CD4-positive, alpha-beta T cell (primary cell): ENCODE measurements at regions not wholly inside any gene's neighbourhood (a gene's known extent, or its start where the extent isn't known, plus 50 kb on each side); places are given as distances from the start of the nearest gene placed in this dataset.
"Not testable (repeated sequence)": the region's sequence is repeated elsewhere in the genome, so short reads cannot be mapped to it uniquely, and the experiment has no call there.

Source experiments
- ATAC-seq: fragments of 200-7000 bp; cut with Tn5 transposase; one replicate; pipeline ENCODE4 v1.10.0; 2022; ENCODE audit warnings: mild to moderate bottlenecking; ENCODE audit not compliant: poor library complexity
- CTCF ChIA-PET: fragments of 350-600 bp; sonication (Branson Sonifier 250); formaldehyde crosslinking; loops from one replicate; lab custom pipeline; 2021; ENCODE audit warnings: antibody characterized with exemption, inconsistent platforms; lab: Charles Lee
- POLR2A ChIA-PET: fragments of 350-600 bp; sonication (Branson Sonifier 250); formaldehyde crosslinking; loops from one replicate; lab custom pipeline; 2021; ENCODE audit warnings: antibody characterized with exemption, inconsistent platforms; lab: Charles Lee
- DNase-seq, 14 experiments: peaks; one replicate each; pipeline ENCODE4 v3.0.0-alpha.2; 2013 to 2020; ENCODE audit warnings: mixed read lengths in 2 of 14
- H3K27ac ChIP-seq, 2 donors: one replicate each; pipeline versions ENCODE4 v1.5.1 to v1.7.0; 2013; ENCODE audit warnings: low read length in 2 of 2, low read depth in 1 of 2, mild to moderate bottlenecking in 1 of 2
- H3K27me3 ChIP-seq, 2 experiments: 1 replicate in 1 of 2; 2 replicates in 1 of 2; pipeline versions ENCODE4 v1.6.1 to v1.7.0; 2013; ENCODE audit warnings: low read length in 2 of 2, control low read depth in 1 of 2, mild to moderate bottlenecking in 1 of 2, moderate library complexity in 1 of 2; ENCODE audit not compliant: insufficient read depth in 2 of 2, control insufficient read depth in 1 of 2
- H3K36me3 ChIP-seq: one replicate; pipeline ENCODE4 v1.6.1; 2013; ENCODE audit warnings: low read length, control low read depth; ENCODE audit not compliant: insufficient read depth
- H3K4me1 ChIP-seq: one replicate; pipeline ENCODE4 v1.6.1; 2013; ENCODE audit warnings: low read length, control low read depth; ENCODE audit not compliant: insufficient read depth
- H3K4me3 ChIP-seq: one replicate; pipeline ENCODE4 v1.5.1; 2013; ENCODE audit warnings: mild to moderate bottlenecking, low read length, moderate library complexity
- H3K9me3 ChIP-seq, 2 experiments: 1 replicate in 1 of 2; 2 replicates in 1 of 2; pipeline versions ENCODE4 v1.6.1 to v1.7.0; 2013; ENCODE audit warnings: low read length in 2 of 2, mild to moderate bottlenecking in 2 of 2, control low read depth in 1 of 2, moderate library complexity in 1 of 2; ENCODE audit not compliant: control insufficient read depth in 1 of 2, insufficient read depth in 1 of 2
- H3K27ac Mint-ChIP-seq: one replicate; pipeline ENCODE4 v1.8.0; 2020; ENCODE audit warnings: mixed read lengths
- H3K27me3 Mint-ChIP-seq: one replicate; pipeline ENCODE4 v1.8.0; 2021; ENCODE audit warnings: mixed read lengths
- H3K36me3 Mint-ChIP-seq: one replicate; pipeline ENCODE4 v1.8.0; 2021; ENCODE audit warnings: low read depth, mixed read lengths
- H3K4me1 Mint-ChIP-seq: one replicate; pipeline ENCODE4 v1.8.0; 2021; ENCODE audit warnings: low read depth, mixed read lengths
- H3K4me3 Mint-ChIP-seq: one replicate; pipeline ENCODE4 v1.8.0; 2020; ENCODE audit warnings: mild to moderate bottlenecking, mixed read lengths
- H3K9me3 Mint-ChIP-seq: one replicate; pipeline ENCODE4 v1.8.0; 2020; ENCODE audit warnings: mixed read lengths
- intact Hi-C, 2 experiments: fragments of 100-400 bp; cut with DNase I in 1 of 2; cut with micrococcal nuclease in 1 of 2; formaldehyde crosslinking; loops; one replicate each; pipeline versions ENCODE4 v1.15.1 to v1.9.0; 2023 to 2025; cut with DNase I, micrococcal nuclease
- TF ChIP-seq, protein P1 (sequence below): fragments of 200-600 bp; IDR thresholded peaks from one replicate; pipeline ENCODE4 v1.8.0; 2022; ENCODE audit warnings: antibody characterized with exemption, mild to moderate bottlenecking

GRCh38 chr6:112957536-112957916, 610.4 kb downstream of the RFPL4B start:
- H3K9me3 Mint-ChIP-seq, result peaks cover 7% of the 10 kb centered on the region
- DNase-seq (no peak), ATAC-seq (no peak)
- CTCF ChIA-PET, result no interaction called here
- no peak overlapping the region for H3K27ac ChIP-seq
- H3K4me3 ChIP-seq, result no peak overlapping the region
- H3K27me3 ChIP-seq, result no peaks in the 10 kb centered on the region
- no peaks in the 10 kb centered on the region for H3K36me3 ChIP-seq
- TF ChIP-seq, protein P1, sequence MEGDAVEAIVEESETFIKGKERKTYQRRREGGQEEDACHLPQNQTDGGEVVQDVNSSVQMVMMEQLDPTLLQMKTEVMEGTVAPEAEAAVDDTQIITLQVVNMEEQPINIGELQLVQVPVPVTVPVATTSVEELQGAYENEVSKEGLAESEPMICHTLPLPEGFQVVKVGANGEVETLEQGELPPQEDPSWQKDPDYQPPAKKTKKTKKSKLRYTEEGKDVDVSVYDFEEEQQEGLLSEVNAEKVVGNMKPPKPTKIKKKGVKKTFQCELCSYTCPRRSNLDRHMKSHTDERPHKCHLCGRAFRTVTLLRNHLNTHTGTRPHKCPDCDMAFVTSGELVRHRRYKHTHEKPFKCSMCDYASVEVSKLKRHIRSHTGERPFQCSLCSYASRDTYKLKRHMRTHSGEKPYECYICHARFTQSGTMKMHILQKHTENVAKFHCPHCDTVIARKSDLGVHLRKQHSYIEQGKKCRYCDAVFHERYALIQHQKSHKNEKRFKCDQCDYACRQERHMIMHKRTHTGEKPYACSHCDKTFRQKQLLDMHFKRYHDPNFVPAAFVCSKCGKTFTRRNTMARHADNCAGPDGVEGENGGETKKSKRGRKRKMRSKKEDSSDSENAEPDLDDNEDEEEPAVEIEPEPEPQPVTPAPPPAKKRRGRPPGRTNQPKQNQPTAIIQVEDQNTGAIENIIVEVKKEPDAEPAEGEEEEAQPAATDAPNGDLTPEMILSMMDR, result no peak
- no peak overlapping the region for H3K27ac Mint-ChIP-seq
- POLR2A ChIA-PET, result no interaction called here
- no peaks in the 10 kb centered on the region for H3K4me1 ChIP-seq
- intact Hi-C loops, result no loop called here
- no peak overlapping the region for H3K4me3 Mint-ChIP-seq
- H3K27me3 Mint-ChIP-seq, result no peaks in the 10 kb centered on the region
- no peaks in the 10 kb centered on the region for H3K4me1 Mint-ChIP-seq
- no peaks in the 10 kb centered on the region for H3K9me3 ChIP-seq
- no peaks in the 10 kb centered on the region for H3K36me3 Mint-ChIP-seq

GRCh38 chr6:112960130-112960529, 613.0 kb downstream of the RFPL4B start:
- H3K4me3 ChIP-seq, POLR2A ChIA-PET, ATAC-seq, H3K4me1 Mint-ChIP-seq, intact Hi-C loops, H3K36me3 ChIP-seq, H3K27me3 ChIP-seq, CTCF ChIA-PET, H3K4me1 ChIP-seq, H3K27ac ChIP-seq, DNase-seq, H3K9me3 Mint-ChIP-seq, H3K4me3 Mint-ChIP-seq, H3K9me3 ChIP-seq, H3K27me3 Mint-ChIP-seq, H3K27ac Mint-ChIP-seq, H3K36me3 Mint-ChIP-seq: not testable (repeated sequence)

DNA sequence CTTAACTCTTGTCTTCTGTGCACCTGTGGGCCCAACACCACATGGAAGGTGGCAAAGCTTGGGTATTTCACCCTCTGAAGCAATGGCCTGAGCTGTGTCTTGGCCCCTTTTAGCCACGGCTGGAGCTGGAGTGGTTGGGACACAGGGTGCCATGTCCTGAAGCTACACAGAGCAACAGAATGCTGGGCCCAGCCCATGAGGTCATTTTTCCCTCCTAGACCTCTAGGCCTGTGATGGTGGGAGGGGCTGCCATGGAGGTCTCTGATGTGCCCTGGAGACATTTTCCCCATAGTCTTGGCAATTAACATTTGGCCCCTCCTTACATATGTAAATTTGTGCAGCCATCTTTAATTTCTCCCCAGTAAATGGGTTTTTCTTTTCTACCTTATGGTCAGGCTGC, 620.8 kb downstream of the RFPL4B start:
- Mint-ChIP-seq H3K4me3 (no peak overlapping the region), H3K27ac (no peak overlapping the region), H3K4me1 (no peaks in the 10 kb centered on the region), H3K9me3 (peaks cover 2% of the 10 kb centered on the region), H3K27me3 (no peaks in the 10 kb centered on the region), H3K36me3 (no peaks in the 10 kb centered on the region)
- Histone ChIP-seq H3K9me3 (peaks cover 0 to 9% of the 10 kb centered on the region in 2 experiments), H3K27me3 (no peaks in the 10 kb centered on the region), H3K36me3 (no peaks in the 10 kb centered on the region), H3K27ac (no peak overlapping the region), H3K4me3 (no peak overlapping the region), H3K4me1 (no peaks in the 10 kb centered on the region)
- ATAC-seq, result no peak
- TF ChIP-seq, protein P1, result no peak
- no peak for DNase-seq
- ChIA-PET POLR2A (no interaction called here), CTCF (no interaction called here)
- intact Hi-C loops, result no loop called here

GRCh38 chr6:112971651-112972050, 624.5 kb downstream of the RFPL4B start:
- DNase-seq, result no peak
- POLR2A ChIA-PET, result no interaction called here
- TF ChIP-seq, protein P1, result no peak
- no peak overlapping the region for H3K4me3 Mint-ChIP-seq
- H3K27me3 ChIP-seq, result no peaks in the 10 kb centered on the region
- H3K27ac Mint-ChIP-seq, result no peak overlapping the region
- CTCF ChIA-PET, result no interaction called here
- peaks cover 10% of the 10 kb centered on the region for H3K9me3 Mint-ChIP-seq
- H3K36me3 Mint-ChIP-seq, result no peaks in the 10 kb centered on the region
- no peak overlapping the region for H3K27ac ChIP-seq
- no peaks in the 10 kb centered on the region for H3K4me1 ChIP-seq
- H3K4me1 Mint-ChIP-seq, result no peaks in the 10 kb centered on the region
- intact Hi-C loops, result no loop called here
- no peak for ATAC-seq
- H3K36me3 ChIP-seq, result no peaks in the 10 kb centered on the region
- no peak overlapping the region for H3K4me3 ChIP-seq
- peaks cover 0 to 13% of the 10 kb centered on the region in 2 experiments for H3K9me3 ChIP-seq
- no peaks in the 10 kb centered on the region for H3K27me3 Mint-ChIP-seq

DNA sequence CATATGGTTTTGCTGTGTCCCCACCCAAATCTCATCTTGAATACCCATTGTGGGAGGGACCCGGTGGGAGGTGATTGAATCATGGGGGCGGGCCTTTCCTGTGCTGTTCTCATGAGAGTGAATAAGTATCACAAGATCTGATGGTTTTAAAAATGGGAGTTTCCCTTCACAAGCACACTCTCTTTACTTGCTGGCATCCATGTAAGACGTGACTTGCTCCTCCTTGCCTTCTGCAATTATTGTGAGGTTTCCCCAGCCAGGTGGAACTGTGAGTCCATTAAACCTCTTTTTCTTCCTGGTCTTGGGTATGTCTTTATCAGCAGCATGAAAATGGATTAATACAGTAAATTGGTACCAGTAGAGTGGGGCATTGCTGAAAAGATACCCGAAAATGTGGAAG, 627.8 kb downstream of the RFPL4B start:
- H3K4me1 Mint-ChIP-seq, ATAC-seq, H3K27ac ChIP-seq, H3K9me3 ChIP-seq, CTCF ChIA-PET, H3K27ac Mint-ChIP-seq, H3K4me3 Mint-ChIP-seq, POLR2A ChIA-PET, H3K4me1 ChIP-seq, H3K27me3 Mint-ChIP-seq, H3K36me3 ChIP-seq, DNase-seq, H3K4me3 ChIP-seq, intact Hi-C loops, H3K27me3 ChIP-seq, H3K36me3 Mint-ChIP-seq, H3K9me3 Mint-ChIP-seq: not testable (repeated sequence)
